ENCODE measurements at regions not wholly inside any gene's neighbourhood (a gene's known extent, or its start where the extent isn't known, plus 50 kb on each side); places are given as distances from the start of the nearest gene placed in this dataset.
"Not testable (repeated sequence)": the region's sequence is repeated elsewhere in the genome, so short reads cannot be mapped to it uniquely, and the experiment has no call there.

- H3K27me3 Mint-ChIP-seq, result no peaks in the 10 kb centered on the region
- H3K4me3 Mint-ChIP-seq, result no peak overlapping the region
- DNase-seq, result no peak
- POLR2A ChIA-PET, result no interaction called here
- no peaks in the 10 kb centered on the region for H3K4me1 Mint-ChIP-seq
- CTCF ChIA-PET, result no interaction called here
- H3K27ac Mint-ChIP-seq, result no peak overlapping the region
- H3K9me3 Mint-ChIP-seq, result no peaks in the 10 kb centered on the region
- no peaks in the 10 kb centered on the region for H3K36me3 Mint-ChIP-seq (ENCODE audit: low read depth)
Observed at GRCh38 chr3:69613286-69613685, 126.0 kb upstream of the MITF start.

- H3K36me3 Mint-ChIP-seq (ENCODE audit: low read depth), result no peaks in the 10 kb centered on the region
- no peaks in the 10 kb centered on the region for H3K4me1 Mint-ChIP-seq
- H3K9me3 Mint-ChIP-seq, result no peaks in the 10 kb centered on the region
- CTCF ChIA-PET, result no interaction called here
- no peak overlapping the region for H3K27ac Mint-ChIP-seq
- DNase-seq, result no peak
- H3K4me3 Mint-ChIP-seq, result no peak overlapping the region
- no peaks in the 10 kb centered on the region for H3K27me3 Mint-ChIP-seq
- POLR2A ChIA-PET, result no interaction called here
Observed at GRCh38 chr3:69612791-69613190, 126.5 kb upstream of the MITF start.

GRCh38 chr3:69609566-69609965 lies 129.7 kb upstream of the MITF start:
- H3K27ac Mint-ChIP-seq; H3K36me3 Mint-ChIP-seq (ENCODE audit: low read depth); H3K27me3 Mint-ChIP-seq: not testable (repeated sequence)

DNA sequence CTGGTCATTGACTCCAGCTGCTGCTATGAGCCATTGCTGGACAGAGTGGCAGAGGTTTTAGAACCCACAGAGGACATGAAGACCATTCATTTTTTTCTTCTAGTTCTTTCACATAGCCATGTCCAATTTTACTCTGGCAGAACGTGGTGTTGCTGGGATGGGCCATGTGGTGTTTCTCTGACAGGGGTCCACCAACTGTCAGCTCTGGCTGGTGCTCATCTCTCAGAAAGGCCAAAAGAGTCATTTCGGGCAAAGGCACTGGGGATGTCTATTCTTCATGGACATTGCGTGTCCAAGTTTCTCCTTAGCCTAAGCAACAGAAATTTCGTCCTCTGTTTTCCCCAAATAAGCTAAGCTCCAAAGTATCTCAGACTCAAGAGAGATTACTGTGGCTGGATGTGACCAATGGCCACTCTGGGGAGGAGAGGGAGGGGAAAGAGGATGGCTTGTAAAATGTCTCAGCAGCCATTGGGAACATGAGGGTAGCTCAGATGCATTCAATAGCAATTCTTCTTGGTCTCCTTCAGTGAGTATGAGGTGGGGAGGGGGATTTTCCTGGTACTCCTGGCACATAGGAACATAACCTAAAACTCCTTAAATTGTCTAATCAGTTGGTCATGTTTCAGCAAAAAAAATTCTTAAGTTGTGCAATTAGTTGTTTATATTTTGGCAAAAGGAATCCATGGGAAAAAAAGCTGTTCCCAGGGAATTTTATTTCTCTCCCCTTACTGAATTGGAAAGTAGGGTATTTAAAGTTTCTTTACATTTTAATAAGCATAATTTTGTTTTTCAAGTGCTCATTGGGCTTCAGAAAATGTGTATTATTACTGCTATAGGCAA lies 131.6 kb upstream of the MITF start:
- ChIA-PET CTCF (no interaction called here), POLR2A (no interaction called here)
- Mint-ChIP-seq H3K4me1 (no peaks in the 10 kb centered on the region), H3K9me3 (no peaks in the 10 kb centered on the region), H3K4me3 (no peak overlapping the region), H3K27me3 (no peaks in the 10 kb centered on the region), H3K36me3 (ENCODE audit: low read depth) (no peaks in the 10 kb centered on the region), H3K27ac (no peak overlapping the region)
- no peak for DNase-seq

More at GRCh38 chr3:69609566-69609965, 129.7 kb upstream of the MITF start:
- H3K4me1 Mint-ChIP-seq, DNase-seq, H3K9me3 Mint-ChIP-seq, POLR2A ChIA-PET, CTCF ChIA-PET, H3K4me3 Mint-ChIP-seq: not testable (repeated sequence)

DNA sequence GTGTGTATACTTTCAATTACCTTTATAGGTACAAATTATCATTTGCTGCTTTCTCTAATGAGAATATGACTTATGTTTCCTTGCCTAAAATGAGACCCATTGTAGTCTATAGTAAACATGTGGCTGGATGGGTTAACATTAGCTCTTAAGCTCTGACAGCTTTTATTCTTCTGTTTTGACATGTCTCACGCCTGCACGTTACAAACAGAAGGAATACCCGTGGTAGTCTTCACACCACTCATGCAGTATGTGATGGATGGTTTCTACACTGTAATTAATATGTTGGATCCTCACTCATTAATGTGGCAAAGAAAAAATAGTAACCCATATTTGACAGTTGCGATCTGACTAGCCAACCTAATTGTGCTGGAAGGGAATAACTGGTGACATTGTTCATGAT lies 133.4 kb upstream of the MITF start:
- H3K9me3 Mint-ChIP-seq, result no peaks in the 10 kb centered on the region
- CTCF ChIA-PET, result interaction anchor here (0.6 kb wide), 1 partner anchor 499 kb away, joined by 3 read pairs; no protein-coding TSS in a partner anchor
- H3K4me3 Mint-ChIP-seq, result no peak overlapping the region
- H3K36me3 Mint-ChIP-seq (ENCODE audit: low read depth), result no peaks in the 10 kb centered on the region
- POLR2A ChIA-PET, result no interaction called here
- no peak overlapping the region for H3K27ac Mint-ChIP-seq
- no peaks in the 10 kb centered on the region for H3K27me3 Mint-ChIP-seq
- H3K4me1 Mint-ChIP-seq, result no peaks in the 10 kb centered on the region
- DNase-seq, result no peak

GRCh38 chr3:69604735-69605450 lies 134.4 kb upstream of the MITF start:
- no peaks in the 10 kb centered on the region for H3K4me1 Mint-ChIP-seq
- H3K36me3 Mint-ChIP-seq (ENCODE audit: low read depth), result no peaks in the 10 kb centered on the region
- no peak for DNase-seq
- POLR2A ChIA-PET, result no interaction called here
- CTCF ChIA-PET, result no interaction called here
- no peaks in the 10 kb centered on the region for H3K27me3 Mint-ChIP-seq
- H3K4me3 Mint-ChIP-seq, result no peak overlapping the region
- H3K9me3 Mint-ChIP-seq, result no peaks in the 10 kb centered on the region
- no peak overlapping the region for H3K27ac Mint-ChIP-seq

- Mint-ChIP-seq H3K9me3 (no peaks in the 10 kb centered on the region), H3K36me3 (ENCODE audit: low read depth) (no peaks in the 10 kb centered on the region), H3K4me1 (no peaks in the 10 kb centered on the region), H3K27ac (no peak overlapping the region), H3K27me3 (no peaks in the 10 kb centered on the region), H3K4me3 (no peak overlapping the region)
- no peak for DNase-seq
- POLR2A ChIA-PET, result no interaction called here
- CTCF ChIA-PET, result no interaction called here
Observed at GRCh38 chr3:69602112-69602511, 137.2 kb upstream of the MITF start.

GRCh38 chr3:69594286-69594685 lies 145.0 kb upstream of the MITF start:
- CTCF ChIA-PET, result no interaction called here

DNA sequence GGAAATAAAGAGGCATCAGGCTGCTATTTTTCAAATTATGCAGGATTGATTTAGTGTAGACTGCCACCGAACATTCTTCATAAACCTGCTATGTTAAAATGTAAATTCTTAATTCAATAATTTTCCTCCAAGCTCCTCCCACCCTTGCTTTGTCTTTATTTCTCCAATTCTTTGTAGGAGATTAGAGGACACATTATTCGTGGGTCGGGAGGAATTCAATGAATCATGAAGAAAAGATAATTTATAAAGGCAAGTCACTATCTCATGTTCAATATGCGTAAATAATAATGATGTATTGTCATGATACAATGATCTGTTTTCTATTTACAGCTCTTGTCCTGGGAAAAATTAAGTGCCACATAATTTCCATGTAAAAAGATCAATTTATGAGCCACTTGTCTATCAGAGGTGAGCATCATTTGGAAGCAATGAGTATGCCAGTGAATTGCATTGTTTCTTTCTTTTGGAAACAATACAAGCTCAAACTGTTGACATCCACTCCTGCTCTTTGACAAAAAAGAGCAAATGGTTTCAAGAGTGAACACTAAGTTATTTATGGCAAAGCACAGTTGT lies 148.0 kb upstream of the MITF start:
- H3K27me3 Mint-ChIP-seq, result no peaks in the 10 kb centered on the region
- H3K27ac Mint-ChIP-seq, result no peak overlapping the region
- H3K4me3 Mint-ChIP-seq, result no peak overlapping the region
- no peak for DNase-seq
- ChIA-PET POLR2A (no interaction called here), CTCF (no interaction called here)
- no peaks in the 10 kb centered on the region for H3K36me3 Mint-ChIP-seq (ENCODE audit: low read depth)
- H3K4me1 Mint-ChIP-seq, result no peaks in the 10 kb centered on the region
- H3K9me3 Mint-ChIP-seq, result peaks cover 9% of the 10 kb centered on the region

More at GRCh38 chr3:69594286-69594685, 145.0 kb upstream of the MITF start:
- Mint-ChIP-seq H3K9me3 (peaks cover 2% of the 10 kb centered on the region), H3K36me3 (ENCODE audit: low read depth) (no peaks in the 10 kb centered on the region), H3K27ac (no peak overlapping the region), H3K27me3 (no peaks in the 10 kb centered on the region), H3K4me1 (no peaks in the 10 kb centered on the region), H3K4me3 (no peak overlapping the region)
- POLR2A ChIA-PET, result no interaction called here
- DNase-seq, result no peak

- CTCF ChIA-PET, result no interaction called here
- POLR2A ChIA-PET, result no interaction called here
- Mint-ChIP-seq H3K4me3 (no peak overlapping the region), H3K27ac (no peak overlapping the region), H3K9me3 (peaks cover 8% of the 10 kb centered on the region), H3K27me3 (no peaks in the 10 kb centered on the region), H3K36me3 (ENCODE audit: low read depth) (no peaks in the 10 kb centered on the region), H3K4me1 (no peaks in the 10 kb centered on the region)
- no peak for DNase-seq
Observed at GRCh38 chr3:69590111-69590510, 149.2 kb upstream of the MITF start.

DNA sequence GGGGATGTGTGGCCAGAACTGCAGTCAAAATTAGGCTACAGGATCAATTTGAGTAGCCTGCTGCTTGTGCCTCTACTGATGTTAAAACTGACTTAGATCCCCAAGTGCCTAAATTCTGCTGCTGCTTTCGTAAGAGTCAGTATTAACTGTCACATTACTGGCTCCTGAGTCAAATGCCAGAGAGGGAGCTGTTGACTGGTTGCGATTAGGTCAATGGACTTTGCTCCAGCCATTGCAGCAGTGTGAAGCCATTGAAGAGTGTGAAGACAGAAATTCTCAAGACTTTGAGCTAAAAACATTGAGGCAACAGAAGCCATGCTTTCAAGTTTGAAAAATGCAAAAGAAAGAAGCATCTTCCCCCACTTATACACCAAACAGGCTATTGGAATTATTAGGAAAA lies 151.1 kb upstream of the MITF start:
- POLR2A ChIA-PET, result no interaction called here
- Mint-ChIP-seq H3K27ac (no peak overlapping the region), H3K27me3 (no peaks in the 10 kb centered on the region), H3K4me3 (no peak overlapping the region), H3K36me3 (ENCODE audit: low read depth) (no peaks in the 10 kb centered on the region), H3K4me1 (no peaks in the 10 kb centered on the region), H3K9me3 (peaks cover 8% of the 10 kb centered on the region)
- CTCF ChIA-PET, result no interaction called here
- no peak for DNase-seq

GRCh38 chr3:69585472-69585871 lies 153.8 kb upstream of the MITF start:
- Mint-ChIP-seq H3K9me3 (peaks cover 8% of the 10 kb centered on the region), H3K27ac (no peak overlapping the region), H3K4me3 (no peak overlapping the region), H3K4me1 (no peaks in the 10 kb centered on the region), H3K27me3 (no peaks in the 10 kb centered on the region), H3K36me3 (ENCODE audit: low read depth) (no peaks in the 10 kb centered on the region)
- DNase-seq, result no peak
- POLR2A ChIA-PET, result no interaction called here
- CTCF ChIA-PET, result no interaction called here

GRCh38 chr3:69582044-69582443 lies 157.2 kb upstream of the MITF start:
- H3K4me3 Mint-ChIP-seq, result no peak overlapping the region

More at GRCh38 chr3:69582044-69582443, 157.2 kb upstream of the MITF start:
- no peaks in the 10 kb centered on the region for H3K36me3 Mint-ChIP-seq (ENCODE audit: low read depth)
- no peak for DNase-seq
- no peaks in the 10 kb centered on the region for H3K4me1 Mint-ChIP-seq
- POLR2A ChIA-PET, result no interaction called here
- H3K9me3 Mint-ChIP-seq, result peaks cover 3% of the 10 kb centered on the region
- H3K27ac Mint-ChIP-seq, result no peak overlapping the region
- CTCF ChIA-PET, result no interaction called here
- no peaks in the 10 kb centered on the region for H3K27me3 Mint-ChIP-seq
